ENCODE measurements at regions not wholly inside any gene's neighbourhood (a gene's known extent, or its start where the extent isn't known, plus 50 kb on each side); places are given as distances from the start of the nearest gene placed in this dataset.

DNA sequence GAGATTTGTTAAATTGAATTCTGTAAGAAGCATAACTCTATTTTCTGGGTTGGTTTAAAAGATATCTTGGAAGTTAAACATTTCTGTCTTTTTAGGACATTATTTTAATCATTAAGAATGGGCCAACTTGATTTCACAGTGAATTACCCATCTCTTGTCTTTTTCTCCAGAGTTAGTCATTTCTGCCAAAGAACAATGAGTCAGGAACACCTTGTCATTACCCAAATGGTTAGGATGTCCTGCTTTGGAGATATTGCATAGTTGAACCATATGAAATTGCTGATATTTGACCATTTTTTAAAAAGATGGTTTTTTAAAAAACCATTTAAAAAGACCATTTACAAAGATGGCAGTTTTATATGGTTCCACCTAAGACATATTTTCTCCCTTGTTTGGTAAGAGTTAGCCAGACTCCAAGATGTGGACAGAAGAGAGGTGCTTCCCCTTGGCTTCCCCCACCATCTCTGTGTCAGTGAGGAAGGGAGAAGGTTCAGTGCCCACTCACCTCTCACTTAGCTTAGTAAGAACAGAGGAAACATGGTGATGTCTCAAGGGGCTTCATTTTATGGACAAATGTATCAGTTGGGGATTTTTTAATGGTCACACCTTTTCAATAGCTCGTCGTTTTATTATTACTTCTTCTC, 103.0 kb downstream of the PCSK1 start:
- H3K4me1 ChIP-seq (ENCODE audit: control insufficient read depth, insufficient read depth, low read length), result peaks cover 31% of the 10 kb centered on the region
- intact Hi-C loops (cut with micrococcal nuclease; ENCODE audit: unreplicated experiment) (no loop called here), in situ Hi-C loops (cut with HindIII; ENCODE audit: low pct_unique_long_range_greater_than_20kb, low sequenced_read_pairs) (no loop called here)
- no peaks in the 10 kb centered on the region for H3K36me3 ChIP-seq (ENCODE audit: control insufficient read depth, insufficient read depth, low read length)
- ChIA-PET POLR2A (interaction anchor here (0.6 kb wide), 1 partner anchor 443 kb away, joined by 12 read pairs; no protein-coding TSS in a partner anchor), CTCF (no interaction called here)
- H3K27me3 ChIP-seq (ENCODE audit: control insufficient read depth, insufficient read depth, low read length), result no peaks in the 10 kb centered on the region
- DNase-seq (ENCODE audit: low read depth, low spot score) (no peak), ATAC-seq (no peak)
- H3K27ac ChIP-seq (ENCODE audit: low read length), result peak overlapping the region; percentile 68; the same call in 1 of the 2 replicates
- BruUV-seq (replicated peaks), result no TSS peak
- H3K4me3 ChIP-seq (ENCODE audit: low read depth in 2 of 2, low read length in 2 of 2), result no peak overlapping the region
- TF ChIP-seq, protein P1, sequence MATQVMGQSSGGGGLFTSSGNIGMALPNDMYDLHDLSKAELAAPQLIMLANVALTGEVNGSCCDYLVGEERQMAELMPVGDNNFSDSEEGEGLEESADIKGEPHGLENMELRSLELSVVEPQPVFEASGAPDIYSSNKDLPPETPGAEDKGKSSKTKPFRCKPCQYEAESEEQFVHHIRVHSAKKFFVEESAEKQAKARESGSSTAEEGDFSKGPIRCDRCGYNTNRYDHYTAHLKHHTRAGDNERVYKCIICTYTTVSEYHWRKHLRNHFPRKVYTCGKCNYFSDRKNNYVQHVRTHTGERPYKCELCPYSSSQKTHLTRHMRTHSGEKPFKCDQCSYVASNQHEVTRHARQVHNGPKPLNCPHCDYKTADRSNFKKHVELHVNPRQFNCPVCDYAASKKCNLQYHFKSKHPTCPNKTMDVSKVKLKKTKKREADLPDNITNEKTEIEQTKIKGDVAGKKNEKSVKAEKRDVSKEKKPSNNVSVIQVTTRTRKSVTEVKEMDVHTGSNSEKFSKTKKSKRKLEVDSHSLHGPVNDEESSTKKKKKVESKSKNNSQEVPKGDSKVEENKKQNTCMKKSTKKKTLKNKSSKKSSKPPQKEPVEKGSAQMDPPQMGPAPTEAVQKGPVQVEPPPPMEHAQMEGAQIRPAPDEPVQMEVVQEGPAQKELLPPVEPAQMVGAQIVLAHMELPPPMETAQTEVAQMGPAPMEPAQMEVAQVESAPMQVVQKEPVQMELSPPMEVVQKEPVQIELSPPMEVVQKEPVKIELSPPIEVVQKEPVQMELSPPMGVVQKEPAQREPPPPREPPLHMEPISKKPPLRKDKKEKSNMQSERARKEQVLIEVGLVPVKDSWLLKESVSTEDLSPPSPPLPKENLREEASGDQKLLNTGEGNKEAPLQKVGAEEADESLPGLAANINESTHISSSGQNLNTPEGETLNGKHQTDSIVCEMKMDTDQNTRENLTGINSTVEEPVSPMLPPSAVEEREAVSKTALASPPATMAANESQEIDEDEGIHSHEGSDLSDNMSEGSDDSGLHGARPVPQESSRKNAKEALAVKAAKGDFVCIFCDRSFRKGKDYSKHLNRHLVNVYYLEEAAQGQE (IDR thresholded peaks at IDR 0.05; ENCODE audit: insufficient read depth in 1 of 2, low read depth in 2 of 2, low read length in 1 of 2), result no peak
- TF ChIP-seq POLR2AphosphoS5 (IDR thresholded peaks at IDR 0.05; ENCODE audit: low read depth, low read length), result no peak
- TF ChIP-seq, protein P2, sequence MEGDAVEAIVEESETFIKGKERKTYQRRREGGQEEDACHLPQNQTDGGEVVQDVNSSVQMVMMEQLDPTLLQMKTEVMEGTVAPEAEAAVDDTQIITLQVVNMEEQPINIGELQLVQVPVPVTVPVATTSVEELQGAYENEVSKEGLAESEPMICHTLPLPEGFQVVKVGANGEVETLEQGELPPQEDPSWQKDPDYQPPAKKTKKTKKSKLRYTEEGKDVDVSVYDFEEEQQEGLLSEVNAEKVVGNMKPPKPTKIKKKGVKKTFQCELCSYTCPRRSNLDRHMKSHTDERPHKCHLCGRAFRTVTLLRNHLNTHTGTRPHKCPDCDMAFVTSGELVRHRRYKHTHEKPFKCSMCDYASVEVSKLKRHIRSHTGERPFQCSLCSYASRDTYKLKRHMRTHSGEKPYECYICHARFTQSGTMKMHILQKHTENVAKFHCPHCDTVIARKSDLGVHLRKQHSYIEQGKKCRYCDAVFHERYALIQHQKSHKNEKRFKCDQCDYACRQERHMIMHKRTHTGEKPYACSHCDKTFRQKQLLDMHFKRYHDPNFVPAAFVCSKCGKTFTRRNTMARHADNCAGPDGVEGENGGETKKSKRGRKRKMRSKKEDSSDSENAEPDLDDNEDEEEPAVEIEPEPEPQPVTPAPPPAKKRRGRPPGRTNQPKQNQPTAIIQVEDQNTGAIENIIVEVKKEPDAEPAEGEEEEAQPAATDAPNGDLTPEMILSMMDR (IDR thresholded peaks at IDR 0.05), result no peak
- TF ChIP-seq SIN3A (IDR thresholded peaks at IDR 0.05; ENCODE audit: borderline replicate concordance, insufficient read depth, low read depth, low read length), result no peak
- no peak for TF ChIP-seq TCF7L2 (IDR thresholded peaks at IDR 0.05; ENCODE audit: low read depth, low read length)
- H3K9me3 ChIP-seq (ENCODE audit: control insufficient read depth, insufficient read depth, low read depth, low read length), result no peaks in the 10 kb centered on the region

DNA sequence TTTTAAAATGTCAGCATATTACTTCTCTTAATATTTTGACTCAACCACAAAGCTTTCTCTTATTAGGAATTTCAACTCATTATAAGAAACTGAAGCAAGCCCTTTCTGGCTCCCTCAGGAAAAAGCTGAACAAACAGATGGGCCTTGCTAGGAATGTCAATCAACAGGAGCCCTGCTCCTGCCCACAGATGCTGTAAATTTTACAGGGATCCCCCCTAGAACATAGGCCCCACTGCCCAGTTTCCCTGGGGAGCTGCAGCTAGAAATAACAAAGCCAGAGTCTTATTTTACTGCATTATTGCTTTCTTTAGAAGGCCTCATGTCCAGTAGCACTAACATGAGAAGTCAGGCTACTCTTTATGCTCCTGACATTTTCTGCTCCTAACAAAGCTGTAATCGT, 103.8 kb downstream of the PCSK1 start:
- Histone ChIP-seq H3K27ac (ENCODE audit: low read length) (peak overlapping the region; percentile 3; the same call in 1 of the 2 replicates), H3K9me3 (ENCODE audit: control insufficient read depth, insufficient read depth, low read depth, low read length) (no peaks in the 10 kb centered on the region), H3K4me3 (ENCODE audit: low read depth in 2 of 2, low read length in 2 of 2) (no peak overlapping the region), H3K36me3 (ENCODE audit: control insufficient read depth, insufficient read depth, low read length) (no peaks in the 10 kb centered on the region), H3K4me1 (ENCODE audit: control insufficient read depth, insufficient read depth, low read length) (peaks cover 35% of the 10 kb centered on the region), H3K27me3 (ENCODE audit: control insufficient read depth, insufficient read depth, low read length) (no peaks in the 10 kb centered on the region)
- BruUV-seq (replicated peaks), result no TSS peak
- CTCF ChIA-PET, result no interaction called here
- intact Hi-C loops (cut with micrococcal nuclease; ENCODE audit: unreplicated experiment), result no loop called here
- ATAC-seq (no peak), DNase-seq (ENCODE audit: low read depth, low spot score) (no peak)
- TF ChIP-seq, protein P2 (IDR thresholded peaks at IDR 0.05), result no peak
- TF ChIP-seq, protein P1 (IDR thresholded peaks at IDR 0.05; ENCODE audit: insufficient read depth in 1 of 2, low read depth in 2 of 2, low read length in 1 of 2), result no peak
- no peak for TF ChIP-seq SIN3A (IDR thresholded peaks at IDR 0.05; ENCODE audit: borderline replicate concordance, insufficient read depth, low read depth, low read length)
- no peak for TF ChIP-seq TCF7L2 (IDR thresholded peaks at IDR 0.05; ENCODE audit: low read depth, low read length)
- TF ChIP-seq POLR2AphosphoS5 (IDR thresholded peaks at IDR 0.05; ENCODE audit: low read depth, low read length), result no peak
- in situ Hi-C loops (cut with HindIII; ENCODE audit: low pct_unique_long_range_greater_than_20kb, low sequenced_read_pairs), result no loop called here
- POLR2A ChIA-PET, result no interaction called here
